H9 (cell line): ENCODE measurements at regions not wholly inside any gene's neighbourhood (a gene's known extent, or its start where the extent isn't known, plus 50 kb on each side); places are given as distances from the start of the nearest gene placed in this dataset.

Experiments used
- DNase-seq: peaks from one replicate; pipeline ENCODE4 v3.0.0-alpha.2; 2017
- H2AFZ ChIP-seq: one replicate; pipeline ENCODE4 v1.6.1; 2013; ENCODE audit warnings: mild to moderate bottlenecking, low read length, control low read depth, moderate library complexity
- H2AK5ac ChIP-seq: 2 replicates; pipeline ENCODE4 v1.6.1; 2013; ENCODE audit warnings: low read length, control low read depth, mixed read lengths; ENCODE audit not compliant: insufficient read length
- H2BK120ac ChIP-seq: one replicate; pipeline ENCODE4 v1.6.1; 2013; ENCODE audit warnings: low read depth, mild to moderate bottlenecking, low read length, control low read depth, inconsistent platforms; ENCODE audit not compliant: poor library complexity, severe bottlenecking
- H2BK12ac ChIP-seq: 2 replicates; pipeline ENCODE4 v1.6.1; 2013; ENCODE audit warnings: low read length, control low read depth, mixed read lengths, low read depth; ENCODE audit not compliant: insufficient read length
- H2BK15ac ChIP-seq: 2 replicates; pipeline ENCODE4 v1.6.1; 2013; ENCODE audit warnings: low read depth, low read length, control low read depth
- H2BK20ac ChIP-seq: one replicate; pipeline ENCODE4 v1.6.1; 2013; ENCODE audit warnings: low read depth, mild to moderate bottlenecking, low read length, control low read depth, inconsistent platforms; ENCODE audit not compliant: poor library complexity, severe bottlenecking
- H2BK5ac ChIP-seq: 2 replicates; pipeline ENCODE4 v1.6.1; 2013; ENCODE audit warnings: low read length, control low read depth, mixed read lengths; ENCODE audit not compliant: insufficient read length
- H3K14ac ChIP-seq: 2 replicates; pipeline ENCODE4 v1.6.1; 2013; ENCODE audit warnings: low read length, control low read depth; ENCODE audit not compliant: insufficient read depth
- H3K18ac ChIP-seq: 2 replicates; pipeline ENCODE4 v1.6.1; 2013; ENCODE audit warnings: low read depth, mild to moderate bottlenecking, mixed read lengths, low read length, control low read depth; ENCODE audit not compliant: insufficient read length
- H3K23ac ChIP-seq: 2 replicates; pipeline ENCODE4 v1.6.1; 2013; ENCODE audit warnings: low read length, control low read depth, mixed read lengths, low read depth; ENCODE audit not compliant: insufficient read length
- H3K23me2 ChIP-seq: 2 replicates; pipeline ENCODE4 v1.6.1; 2013; ENCODE audit warnings: low read depth, mild to moderate bottlenecking, mixed read lengths, low read length, control low read depth; ENCODE audit not compliant: insufficient read length, poor library complexity, severe bottlenecking
- H3K27ac ChIP-seq: 2 replicates; pipeline ENCODE4 v1.5.1; 2013; ENCODE audit warnings: low read length, control low read depth, mixed read lengths, low read depth; ENCODE audit not compliant: insufficient read length
- H3K27me3 ChIP-seq: 2 replicates; pipeline ENCODE4 v1.6.1; 2013; ENCODE audit warnings: low read length, control low read depth, inconsistent platforms; ENCODE audit not compliant: insufficient read depth
- H3K4ac ChIP-seq: 2 replicates; pipeline ENCODE4 v1.6.1; 2013; ENCODE audit warnings: low read depth, mild to moderate bottlenecking, control low read depth, inconsistent platforms, low read length, moderate library complexity
- H3K4me1 ChIP-seq: 2 replicates; pipeline ENCODE4 v1.6.1; 2013; ENCODE audit warnings: low read length, control low read depth, inconsistent platforms; ENCODE audit not compliant: insufficient read depth
- H3K4me2 ChIP-seq: 2 replicates; pipeline ENCODE4 v1.6.1; 2013; ENCODE audit warnings: low read length, control low read depth, mixed read lengths; ENCODE audit not compliant: insufficient read length, insufficient read depth
- H3K56ac ChIP-seq: 2 replicates; pipeline ENCODE4 v1.6.1; 2013; ENCODE audit warnings: low read depth, mild to moderate bottlenecking, mixed read lengths, low read length, control low read depth; ENCODE audit not compliant: insufficient read length
- H3K79me1 ChIP-seq: 2 replicates; pipeline ENCODE4 v1.6.1; 2013; ENCODE audit warnings: low read depth, mild to moderate bottlenecking, moderate library complexity, low read length, control low read depth, inconsistent platforms; ENCODE audit not compliant: insufficient read depth, poor library complexity, severe bottlenecking
- H3K79me2 ChIP-seq: 2 replicates; pipeline ENCODE4 v1.6.1; 2013; ENCODE audit warnings: low read length, control low read depth, inconsistent platforms; ENCODE audit not compliant: insufficient read depth
- H3K9ac ChIP-seq: 2 replicates; pipeline ENCODE4 v1.6.1; 2013; ENCODE audit warnings: low read length, control low read depth, mixed read lengths; ENCODE audit not compliant: insufficient read length; ENCODE audit errors: extremely low read depth
- H3K9me3 ChIP-seq: one replicate; pipeline ENCODE4 v1.6.1; 2013; ENCODE audit warnings: low read depth, low read length, inconsistent platforms; ENCODE audit not compliant: control insufficient read depth
- H3T11ph ChIP-seq: one replicate; pipeline ENCODE4 v1.6.1; 2013; ENCODE audit warnings: mild to moderate bottlenecking, low read length, control low read depth, inconsistent platforms
- H4K20me1 ChIP-seq: one replicate; pipeline ENCODE4 v1.6.1; 2013; ENCODE audit not compliant: control insufficient read depth, insufficient read length, insufficient read depth
- H4K5ac ChIP-seq: 2 replicates; pipeline ENCODE4 v1.6.1; 2013; ENCODE audit warnings: low read depth, mild to moderate bottlenecking, mixed read lengths, low read length, control low read depth; ENCODE audit not compliant: insufficient read length
- H4K8ac ChIP-seq: replicated peaks from 2 replicates; pipeline ENCODE4 v1.6.1; 2013; ENCODE audit warnings: low read length, control low read depth, mixed read lengths, low read depth; ENCODE audit not compliant: insufficient read length
- H4K91ac ChIP-seq: 2 replicates; pipeline ENCODE4 v1.6.1; 2013; ENCODE audit warnings: low read depth, mild to moderate bottlenecking, moderate library complexity, mixed read lengths, low read length, control low read depth; ENCODE audit not compliant: insufficient read length
- H3K27ac Mint-ChIP-seq, 3 experiments: 2 replicates in 2 of 3; 3 replicates in 1 of 3; pipeline ENCODE4 v1.8.0; 2020 to 2021; ENCODE audit warnings: mixed read lengths in 3 of 3, mild to moderate bottlenecking in 1 of 3, moderate library complexity in 1 of 3
- H3K27me3 Mint-ChIP-seq: 2 replicates; pipeline ENCODE4 v1.8.0; 2021; ENCODE audit warnings: low read depth, mild to moderate bottlenecking, moderate library complexity, mixed read lengths
- H3K36me3 Mint-ChIP-seq, 3 experiments: 2 replicates in 2 of 3; 3 replicates in 1 of 3; pipeline ENCODE4 v1.8.0; 2020 to 2021; ENCODE audit warnings: low read depth in 3 of 3, mixed read lengths in 3 of 3; ENCODE audit not compliant: insufficient read depth in 1 of 3
- H3K4me1 Mint-ChIP-seq, 2 experiments: 2 replicates each; pipeline ENCODE4 v1.8.0; 2020; ENCODE audit warnings: mixed read lengths in 2 of 2
- H3K4me3 Mint-ChIP-seq, 2 experiments: 2 replicates in 1 of 2; 3 replicates in 1 of 2; pipeline ENCODE4 v1.8.0; 2020 to 2021; ENCODE audit warnings: mild to moderate bottlenecking in 2 of 2, mixed read lengths in 2 of 2, moderate library complexity in 1 of 2
- H3K9me3 Mint-ChIP-seq, 2 experiments: 2 replicates in 1 of 2; 3 replicates in 1 of 2; pipeline ENCODE4 v1.8.0; 2020; ENCODE audit warnings: mild to moderate bottlenecking in 2 of 2, mixed read lengths in 2 of 2, moderate library complexity in 1 of 2
- WGBS: extraction: QIAGEN DNeasy Blood & Tissue Kit; methylation state at CpG from one replicate; pipeline ENCODE4 v1.1.7; 2013; ENCODE audit warnings: missing lambda C conversion rate, low lambda C conversion rate, mixed read lengths; ENCODE audit not compliant: insufficient read length; ENCODE audit errors: extremely low coverage; 5-methylcytosine and 5-hydroxymethylcytosine counted together
- TF ChIP-seq, protein P1 (sequence below): fragments of 200-600 bp; sonication (generic); conservative IDR thresholded peaks from 3 replicates; pipeline ENCODE4 v1.8.0; 2021; ENCODE audit warnings: antibody characterized with exemption, mild to moderate bottlenecking

GRCh38 chr2:176826356-176826755 is 386.2 kb upstream of the HNRNPA3 start:
- no peaks in the 10 kb centered on the region for H3K36me3 Mint-ChIP-seq
- no peaks in the 10 kb centered on the region for H3K23me2 ChIP-seq
- H3K56ac ChIP-seq, result no peak overlapping the region
- H3K9ac ChIP-seq, result no peak overlapping the region
- H3K23ac ChIP-seq, result no peak overlapping the region
- H3K27ac Mint-ChIP-seq, result no peak overlapping the region
- peaks cover 3% of the 10 kb centered on the region for H3K27me3 Mint-ChIP-seq
- no peak overlapping the region for H4K5ac ChIP-seq
- no peaks in the 10 kb centered on the region for H3K79me2 ChIP-seq
- H3K4me3 Mint-ChIP-seq, result no peak overlapping the region
- H4K91ac ChIP-seq, result no peak overlapping the region
- no CpG with 5 or more reads among the region's 2 CpGs for WGBS
- H2BK12ac ChIP-seq, result no peak overlapping the region
- H2BK5ac ChIP-seq, result no peak overlapping the region
- H3K14ac ChIP-seq, result no peak overlapping the region
- no peak overlapping the region for H4K8ac ChIP-seq
- no peak overlapping the region for H2BK20ac ChIP-seq
- H3K79me1 ChIP-seq, result no peaks in the 10 kb centered on the region
- H3K4me2 ChIP-seq, result no peak overlapping the region
- no peak overlapping the region for H3T11ph ChIP-seq
- H2AK5ac ChIP-seq, result no peak overlapping the region
- no peak overlapping the region for H2AFZ ChIP-seq
- no peak overlapping the region for H3K4ac ChIP-seq
- H3K4me1 ChIP-seq, result no peaks in the 10 kb centered on the region
- H4K20me1 ChIP-seq, result peaks cover under 1% of the 10 kb centered on the region
- no peak overlapping the region for H3K18ac ChIP-seq
- TF ChIP-seq, protein P1, sequence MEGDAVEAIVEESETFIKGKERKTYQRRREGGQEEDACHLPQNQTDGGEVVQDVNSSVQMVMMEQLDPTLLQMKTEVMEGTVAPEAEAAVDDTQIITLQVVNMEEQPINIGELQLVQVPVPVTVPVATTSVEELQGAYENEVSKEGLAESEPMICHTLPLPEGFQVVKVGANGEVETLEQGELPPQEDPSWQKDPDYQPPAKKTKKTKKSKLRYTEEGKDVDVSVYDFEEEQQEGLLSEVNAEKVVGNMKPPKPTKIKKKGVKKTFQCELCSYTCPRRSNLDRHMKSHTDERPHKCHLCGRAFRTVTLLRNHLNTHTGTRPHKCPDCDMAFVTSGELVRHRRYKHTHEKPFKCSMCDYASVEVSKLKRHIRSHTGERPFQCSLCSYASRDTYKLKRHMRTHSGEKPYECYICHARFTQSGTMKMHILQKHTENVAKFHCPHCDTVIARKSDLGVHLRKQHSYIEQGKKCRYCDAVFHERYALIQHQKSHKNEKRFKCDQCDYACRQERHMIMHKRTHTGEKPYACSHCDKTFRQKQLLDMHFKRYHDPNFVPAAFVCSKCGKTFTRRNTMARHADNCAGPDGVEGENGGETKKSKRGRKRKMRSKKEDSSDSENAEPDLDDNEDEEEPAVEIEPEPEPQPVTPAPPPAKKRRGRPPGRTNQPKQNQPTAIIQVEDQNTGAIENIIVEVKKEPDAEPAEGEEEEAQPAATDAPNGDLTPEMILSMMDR, result no peak
- DNase-seq, result no peak
- no peaks in the 10 kb centered on the region for H3K27me3 ChIP-seq
- no peak overlapping the region for H2BK15ac ChIP-seq
- H3K27ac ChIP-seq, result no peak overlapping the region
- H3K9me3 ChIP-seq, result no peaks in the 10 kb centered on the region
- H3K4me1 Mint-ChIP-seq, result peaks cover 6 to 7% of the 10 kb centered on the region in 2 experiments; a peak in 2 of 4 replicates
- no peak overlapping the region for H2BK120ac ChIP-seq
- no peaks in the 10 kb centered on the region for H3K9me3 Mint-ChIP-seq
